ENCODE measurements at regions not wholly inside any gene's neighbourhood (a gene's known extent, or its start where the extent isn't known, plus 50 kb on each side); places are given as distances from the start of the nearest gene placed in this dataset.

DNA sequence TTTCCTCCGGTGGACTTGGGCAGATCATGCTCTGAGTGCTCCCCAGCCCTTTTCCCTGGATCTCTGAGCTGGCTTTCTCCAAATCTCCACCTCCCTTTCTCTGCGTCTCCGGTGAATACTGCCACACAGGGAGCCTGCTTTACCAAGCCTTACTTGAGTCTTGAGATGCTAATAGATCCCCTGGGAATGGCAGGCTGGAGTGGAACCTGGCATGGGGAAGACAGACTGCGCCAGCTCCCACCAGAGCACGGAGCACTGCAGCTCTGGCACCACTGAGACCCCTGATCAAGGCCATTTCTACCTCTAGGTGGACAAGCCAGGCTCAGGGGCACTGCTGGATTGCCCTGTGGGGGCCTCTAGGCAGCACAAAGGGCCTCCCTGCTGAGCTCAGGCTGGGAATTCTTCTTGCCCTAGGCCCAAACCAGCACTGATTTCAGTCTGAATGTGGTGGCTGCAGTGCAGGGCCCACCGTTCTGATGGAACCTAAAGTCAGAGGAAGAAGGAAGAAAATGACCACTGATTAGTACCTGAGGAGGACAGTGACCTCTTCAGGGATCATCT lies 74.3 kb upstream of the CRHR1 start:
- no peak for DNase-seq
- no peak overlapping the region for H3K56ac ChIP-seq (ENCODE audit: extremely low read depth, insufficient read depth, low read length)
- H3K27ac ChIP-seq (ENCODE audit: insufficient read depth, low read length) = no peak overlapping the region
- no peak overlapping the region for H3K4me2 ChIP-seq (ENCODE audit: low read depth, low read length)
- CTCF ChIA-PET = no interaction called here
- ATAC-seq (ENCODE audit: low read depth) = no peak
- H3K23ac ChIP-seq (ENCODE audit: low read depth, low read length) = no peak overlapping the region
- no peak overlapping the region for H2AK9ac ChIP-seq (replicated peaks; ENCODE audit: low read depth, low read length, poor library complexity)
- H3K27me3 ChIP-seq (ENCODE audit: control insufficient read depth, insufficient read depth, low read length) = peaks cover 22% of the 10 kb centered on the region
- no peak overlapping the region for H3K9ac ChIP-seq (ENCODE audit: low read depth, low read length)
- no peaks in the 10 kb centered on the region for H4K20me1 ChIP-seq (ENCODE audit: insufficient read depth, low read length)
- H3K79me1 ChIP-seq (ENCODE audit: low read depth in 1 of 2, low read length in 2 of 2) = no peaks in the 10 kb centered on the region
- no peak overlapping the region for H2BK5ac ChIP-seq (ENCODE audit: low read depth, low read length, poor library complexity, severe bottlenecking)
- H3K36me3 ChIP-seq (ENCODE audit: control insufficient read depth, insufficient read depth, low read length) = no peaks in the 10 kb centered on the region
- no peak overlapping the region for H3K4me3 ChIP-seq (ENCODE audit: insufficient read depth, low read depth, low read length)
- no TSS peak for BruUV-seq (replicated peaks)
- H2AK5ac ChIP-seq (ENCODE audit: low read depth, low read length) = no peak overlapping the region
- POLR2A ChIA-PET (ENCODE audit: unreplicated experiment) = no interaction called here
- no peak overlapping the region for H3K18ac ChIP-seq (ENCODE audit: low read depth, low read length)
- H3K4me1 ChIP-seq (ENCODE audit: control insufficient read depth, insufficient read depth, low read length) = no peaks in the 10 kb centered on the region
- no peak overlapping the region for H2AFZ ChIP-seq (replicated peaks; ENCODE audit: low read length, poor library complexity)
- TF ChIP-seq RFX5 (IDR thresholded peaks at IDR 0.05; ENCODE audit: low read depth, low read length) (no peak), BHLHE40 (IDR thresholded peaks at IDR 0.05; ENCODE audit: low read depth, low read length) (no peak), RCOR1 (IDR thresholded peaks at IDR 0.05; ENCODE audit: insufficient replicate concordance, low read length) (no peak), MAFK (IDR thresholded peaks at IDR 0.05; ENCODE audit: low read depth, low read length) (no peak), CHD1 (IDR thresholded peaks at IDR 0.05; ENCODE audit: low read depth, low read length) (no peak), FOS (IDR thresholded peaks at IDR 0.05; ENCODE audit: low read depth, low read length) (no peak), NFE2L2 (IDR thresholded peaks at IDR 0.05; ENCODE audit: low read depth, low read length) (no peak), SMC3 (IDR thresholded peaks at IDR 0.05; ENCODE audit: low read depth, low read length) (no peak), RAD21 (IDR thresholded peaks at IDR 0.05; ENCODE audit: low read length) (no peak), MAZ (IDR thresholded peaks at IDR 0.05; ENCODE audit: borderline replicate concordance, low read depth, low read length) (no peak), CEBPB (IDR thresholded peaks at IDR 0.05; ENCODE audit: low read depth, low read length) (no peak), POLR2A (IDR thresholded peaks at IDR 0.05; ENCODE audit: low read depth, low read length) (no peak), ELK1 (IDR thresholded peaks at IDR 0.05; ENCODE audit: borderline replicate concordance, low read depth, low read length) (no peak), MXI1 (IDR thresholded peaks at IDR 0.05; ENCODE audit: borderline replicate concordance, low read depth, low read length) (no peak)
- TF ChIP-seq, protein P1, sequence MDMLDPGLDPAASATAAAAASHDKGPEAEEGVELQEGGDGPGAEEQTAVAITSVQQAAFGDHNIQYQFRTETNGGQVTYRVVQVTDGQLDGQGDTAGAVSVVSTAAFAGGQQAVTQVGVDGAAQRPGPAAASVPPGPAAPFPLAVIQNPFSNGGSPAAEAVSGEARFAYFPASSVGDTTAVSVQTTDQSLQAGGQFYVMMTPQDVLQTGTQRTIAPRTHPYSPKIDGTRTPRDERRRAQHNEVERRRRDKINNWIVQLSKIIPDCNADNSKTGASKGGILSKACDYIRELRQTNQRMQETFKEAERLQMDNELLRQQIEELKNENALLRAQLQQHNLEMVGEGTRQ (IDR thresholded peaks at IDR 0.05; ENCODE audit: low read depth, low read length) = no peak
- TF ChIP-seq, protein P2, sequence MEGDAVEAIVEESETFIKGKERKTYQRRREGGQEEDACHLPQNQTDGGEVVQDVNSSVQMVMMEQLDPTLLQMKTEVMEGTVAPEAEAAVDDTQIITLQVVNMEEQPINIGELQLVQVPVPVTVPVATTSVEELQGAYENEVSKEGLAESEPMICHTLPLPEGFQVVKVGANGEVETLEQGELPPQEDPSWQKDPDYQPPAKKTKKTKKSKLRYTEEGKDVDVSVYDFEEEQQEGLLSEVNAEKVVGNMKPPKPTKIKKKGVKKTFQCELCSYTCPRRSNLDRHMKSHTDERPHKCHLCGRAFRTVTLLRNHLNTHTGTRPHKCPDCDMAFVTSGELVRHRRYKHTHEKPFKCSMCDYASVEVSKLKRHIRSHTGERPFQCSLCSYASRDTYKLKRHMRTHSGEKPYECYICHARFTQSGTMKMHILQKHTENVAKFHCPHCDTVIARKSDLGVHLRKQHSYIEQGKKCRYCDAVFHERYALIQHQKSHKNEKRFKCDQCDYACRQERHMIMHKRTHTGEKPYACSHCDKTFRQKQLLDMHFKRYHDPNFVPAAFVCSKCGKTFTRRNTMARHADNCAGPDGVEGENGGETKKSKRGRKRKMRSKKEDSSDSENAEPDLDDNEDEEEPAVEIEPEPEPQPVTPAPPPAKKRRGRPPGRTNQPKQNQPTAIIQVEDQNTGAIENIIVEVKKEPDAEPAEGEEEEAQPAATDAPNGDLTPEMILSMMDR (conservative IDR thresholded peaks at IDR 0.05; ENCODE audit: low read depth, low read length) = no peak
- no peak overlapping the region for H3K4ac ChIP-seq (ENCODE audit: low read depth, low read length)
- H2BK120ac ChIP-seq (ENCODE audit: low read depth, low read length) = no peak overlapping the region
- intact Hi-C loops (cut with micrococcal nuclease) (no loop called here), in situ Hi-C loops (cut with MboI; ENCODE audit: low sequenced_read_pairs) (no loop called here), dilution Hi-C loops (cut with HindIII; ENCODE audit: low sequenced_read_pairs, unreplicated experiment) (no loop called here)
- WGBS, 2 experiments (ENCODE audit: extremely low coverage in 2 of 2, insufficient read length in 1 of 2) = 67% methylated on average over 1 of the region's 6 CpGs; no CpG with 5 or more reads in 1 of the 2 experiments
- no peak overlapping the region for H4K91ac ChIP-seq (ENCODE audit: insufficient read depth, low read depth, low read length)
- no peaks in the 10 kb centered on the region for H3K9me3 ChIP-seq (ENCODE audit: control insufficient read depth, insufficient read depth, low read length)
- H2BK20ac ChIP-seq (ENCODE audit: low read depth, low read length) = no peak overlapping the region
- no peaks in the 10 kb centered on the region for H3K9me1 ChIP-seq (ENCODE audit: insufficient read depth, low read length)
- no peak overlapping the region for H2BK15ac ChIP-seq (ENCODE audit: low read depth, low read length)
- H3K14ac ChIP-seq (replicated peaks; ENCODE audit: low read depth, low read length) = no peak overlapping the region
- no peak overlapping the region for H4K8ac ChIP-seq (ENCODE audit: low read depth in 2 of 2, low read length in 2 of 2)
- no peak overlapping the region for H4K5ac ChIP-seq (ENCODE audit: low read depth, low read length)
